Thymus (tissue), 11 donors: ENCODE measurements at regions not wholly inside any gene's neighbourhood (a gene's known extent, or its start where the extent isn't known, plus 50 kb on each side); places are given as distances from the start of the nearest gene placed in this dataset.
A peak's percentile ranks its signal among the peaks of the same experiment; 100 is the strongest.

Source experiments
- DNase-seq, 9 donors: peaks; one replicate each; pipeline ENCODE4 v3.0.0-alpha.2; 2013; ENCODE audit warnings: low spot score in 9 of 9, low read depth in 6 of 9, missing footprints in 1 of 9
- H3K27ac ChIP-seq, 2 donors: one replicate each; pipeline ENCODE4 v1.5.1; 2013; ENCODE audit warnings: control low read depth in 1 of 2, low read depth in 1 of 2, low read length in 1 of 2, mild to moderate bottlenecking in 1 of 2, moderate library complexity in 1 of 2
- H3K27me3 ChIP-seq, 2 donors: one replicate each; pipeline ENCODE4 v1.5.1; 2013; ENCODE audit warnings: low read length in 1 of 2; ENCODE audit not compliant: control insufficient read depth in 2 of 2, insufficient read depth in 1 of 2
- H3K36me3 ChIP-seq, 2 donors: one replicate each; pipeline ENCODE4 v1.5.1; 2013; ENCODE audit warnings: low read length in 1 of 2, mild to moderate bottlenecking in 1 of 2, moderate library complexity in 1 of 2; ENCODE audit not compliant: control insufficient read depth in 2 of 2, insufficient read depth in 2 of 2
- H3K4me1 ChIP-seq, 2 donors: one replicate each; pipeline ENCODE4 v1.5.1; 2013; ENCODE audit warnings: low read length in 2 of 2; ENCODE audit not compliant: control insufficient read depth in 2 of 2, insufficient read depth in 2 of 2
- H3K4me3 ChIP-seq, 2 donors: one replicate each; pipeline ENCODE4 v1.5.1; 2013; ENCODE audit warnings: low read length in 2 of 2, control low read depth in 1 of 2, mild to moderate bottlenecking in 1 of 2
- H3K9me3 ChIP-seq, 2 donors: one replicate each; pipeline ENCODE4 v1.5.1; 2013; ENCODE audit warnings: low read length in 1 of 2, mild to moderate bottlenecking in 1 of 2; ENCODE audit not compliant: control insufficient read depth in 2 of 2, insufficient read depth in 1 of 2
- WGBS: extraction: QIAGEN DNeasy Blood & Tissue Kit; methylation state at CpG from one replicate; pipeline ENCODE4 v1.1.7; 2013; 5-methylcytosine and 5-hydroxymethylcytosine counted together
- donor health status: healthy.

DNA sequence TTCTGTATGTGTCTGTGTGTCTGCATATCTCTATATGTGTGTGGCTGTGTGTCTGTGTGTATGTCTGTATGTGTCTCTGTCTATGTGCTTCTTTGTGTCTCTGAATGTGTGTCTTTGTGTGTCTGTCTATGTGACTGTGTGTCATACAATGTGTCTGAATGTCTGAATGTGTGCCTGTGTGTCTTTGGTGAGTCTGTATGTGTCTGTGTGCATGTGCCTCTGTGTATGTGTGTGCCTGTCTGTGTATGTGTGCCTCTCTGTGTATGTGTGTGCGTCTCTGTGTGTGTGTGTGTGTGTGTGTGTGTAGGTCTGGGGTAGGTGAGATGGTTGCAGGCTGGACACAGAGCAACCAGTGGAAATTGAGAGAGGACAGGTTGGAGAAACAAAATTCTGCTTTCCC, 435.3 kb downstream of the ARHGEF28 start:
- no peaks in the 10 kb centered on the region for H3K4me1 ChIP-seq
- H3K27ac ChIP-seq, result no peak overlapping the region
- DNase-seq, result no peak
- H3K4me3 ChIP-seq, result no peak overlapping the region
- H3K27me3 ChIP-seq, result no peaks in the 10 kb centered on the region
- 90% methylated on average over 1 of the region's 1 CpG for WGBS
- no peaks in the 10 kb centered on the region for H3K36me3 ChIP-seq
- H3K9me3 ChIP-seq, result no peaks in the 10 kb centered on the region

- 48% methylated on average over 1 of the region's 1 CpG for WGBS
- H3K4me3 ChIP-seq, result no peak overlapping the region
- H3K4me1 ChIP-seq, result peaks cover 0 to 7% of the 10 kb centered on the region in 2 donors
- no peaks in the 10 kb centered on the region for H3K36me3 ChIP-seq
- no peaks in the 10 kb centered on the region for H3K27me3 ChIP-seq
- no peak for DNase-seq
- no peaks in the 10 kb centered on the region for H3K9me3 ChIP-seq
- H3K27ac ChIP-seq, result no peak overlapping the region
Observed at GRCh38 chr5:74059706-74060105, 433.7 kb downstream of the ARHGEF28 start.

DNA sequence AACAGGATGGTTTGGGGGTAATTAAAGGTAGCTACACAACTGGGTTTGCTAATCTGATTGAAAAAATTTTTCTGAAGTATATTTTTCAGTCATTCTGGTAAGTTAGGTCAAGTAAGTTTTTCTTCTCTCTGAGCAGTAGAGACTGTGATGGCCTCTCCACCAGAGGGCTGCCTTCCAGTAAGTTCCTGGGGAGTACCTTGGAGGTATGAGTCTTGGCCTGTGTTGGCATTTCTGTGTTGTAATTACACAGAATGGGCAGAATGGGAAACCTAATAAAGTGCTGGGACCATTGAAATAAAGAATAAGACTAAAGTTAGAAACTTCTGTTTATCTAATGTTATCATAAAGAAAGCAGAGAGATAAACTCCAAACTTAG, 430.8 kb downstream of the ARHGEF28 start:
- H3K27me3 ChIP-seq, result no peaks in the 10 kb centered on the region
- H3K4me3 ChIP-seq, result no peak overlapping the region
- no peaks in the 10 kb centered on the region for H3K9me3 ChIP-seq
- DNase-seq, result peak in 1 of 9 donors; percentile 16
- no peaks in the 10 kb centered on the region for H3K36me3 ChIP-seq
- H3K4me1 ChIP-seq, result peaks cover 0 to 7% of the 10 kb centered on the region in 2 donors
- H3K27ac ChIP-seq, result no peak overlapping the region

DNA sequence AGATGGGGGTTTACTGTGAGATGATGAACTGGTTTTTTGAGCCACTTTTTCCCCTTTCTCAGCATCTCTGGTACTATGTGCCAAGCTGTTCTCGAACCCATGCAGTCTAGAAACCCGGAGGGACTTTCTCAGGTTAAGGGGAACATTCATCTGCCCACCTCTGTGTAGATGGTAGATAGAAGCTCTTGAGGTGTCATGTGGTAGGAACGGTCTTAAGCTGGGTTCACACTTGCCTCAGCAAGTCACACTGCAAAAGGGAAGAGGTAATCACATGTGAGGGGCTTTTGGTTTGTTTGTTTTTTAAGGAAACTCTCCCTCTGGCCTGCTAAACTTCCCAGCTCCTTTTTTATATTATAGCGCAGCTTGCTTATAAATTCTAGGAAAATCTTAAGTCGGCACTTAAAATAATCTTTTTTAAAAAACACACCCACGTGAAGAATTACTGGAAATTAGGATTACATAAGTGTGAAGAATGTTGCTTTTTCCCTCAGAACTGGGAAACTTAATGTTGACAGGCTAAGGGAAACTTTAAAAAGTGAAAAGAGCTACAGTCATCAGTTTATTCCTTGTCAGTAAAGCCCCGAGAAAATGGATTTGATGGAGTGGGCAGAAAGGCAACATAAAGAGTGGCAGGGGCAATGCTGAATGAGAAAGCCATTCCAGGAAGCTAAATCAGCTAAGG, 430.3 kb downstream of the ARHGEF28 start:
- 83% methylated on average over 7 of the region's 7 CpGs for WGBS

GRCh38 chr5:74055486-74056106, 429.6 kb downstream of the ARHGEF28 start:
- Histone ChIP-seq H3K4me3 (no peak overlapping the region), H3K36me3 (no peaks in the 10 kb centered on the region), H3K4me1 (peaks cover 0 to 7% of the 10 kb centered on the region in 2 donors), H3K27ac (no peak overlapping the region), H3K9me3 (no peaks in the 10 kb centered on the region), H3K27me3 (no peaks in the 10 kb centered on the region)
- 91% methylated on average over 7 of the region's 7 CpGs for WGBS
- DNase-seq, result no peak

More for the DNA sequence above, 430.3 kb downstream of the ARHGEF28 start:
- H3K27me3 ChIP-seq, result no peaks in the 10 kb centered on the region
- H3K4me3 ChIP-seq, result no peak overlapping the region
- H3K36me3 ChIP-seq, result no peaks in the 10 kb centered on the region
- H3K9me3 ChIP-seq, result no peaks in the 10 kb centered on the region
- DNase-seq, result no peak
- peaks cover 0 to 7% of the 10 kb centered on the region in 2 donors for H3K4me1 ChIP-seq
- H3K27ac ChIP-seq, result no peak overlapping the region

DNA sequence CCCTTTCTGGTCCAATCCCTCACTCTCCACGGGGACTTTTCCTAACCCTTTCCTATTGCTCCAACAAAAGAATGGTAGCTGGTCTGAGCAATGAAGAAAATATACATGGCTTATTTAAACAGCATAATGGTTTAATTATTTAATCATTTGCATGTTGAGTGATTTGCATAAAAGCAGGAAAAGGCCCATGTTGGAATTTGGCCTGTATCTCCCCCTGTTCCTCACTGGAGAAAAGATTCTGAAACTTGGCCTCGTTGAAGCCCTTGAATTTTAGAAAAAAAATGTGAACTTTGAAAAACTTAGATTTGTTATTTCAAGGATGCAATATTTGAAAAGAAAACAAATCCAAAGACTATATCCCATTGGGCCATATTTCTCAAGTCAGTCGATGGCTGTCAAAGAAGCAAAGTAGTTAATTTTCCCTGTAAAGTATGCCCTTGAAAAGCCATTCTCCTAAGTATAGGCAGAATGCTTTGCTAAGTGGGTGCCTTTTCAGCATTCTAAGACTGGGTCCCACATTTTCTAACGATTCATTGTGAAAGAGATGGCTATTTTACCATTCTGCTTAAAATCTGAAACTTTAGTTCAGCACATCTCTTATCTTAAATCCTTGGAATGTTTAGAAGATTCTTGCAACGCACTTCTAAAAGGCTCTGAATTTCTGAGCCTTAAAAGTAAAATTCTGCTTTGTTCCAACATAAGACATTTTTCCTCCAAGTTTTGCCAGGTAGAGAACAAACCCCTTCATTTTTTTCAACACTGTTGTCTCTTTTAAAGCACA, 428.8 kb downstream of the ARHGEF28 start:
- DNase-seq, result no peak
- no peak overlapping the region for H3K27ac ChIP-seq
- 95% methylated on average over 5 of the region's 5 CpGs for WGBS

GRCh38 chr5:74054139-74054538, 428.1 kb downstream of the ARHGEF28 start:
- Histone ChIP-seq H3K4me3 (no peak overlapping the region), H3K27me3 (no peaks in the 10 kb centered on the region), H3K4me1 (peaks cover 0 to 7% of the 10 kb centered on the region in 2 donors), H3K27ac (no peak overlapping the region), H3K9me3 (no peaks in the 10 kb centered on the region), H3K36me3 (no peaks in the 10 kb centered on the region)
- 88% methylated on average over 5 of the region's 5 CpGs for WGBS
- no peak for DNase-seq

More for the DNA sequence above, 428.8 kb downstream of the ARHGEF28 start:
- Histone ChIP-seq H3K4me1 (peaks cover 0 to 7% of the 10 kb centered on the region in 2 donors), H3K9me3 (no peaks in the 10 kb centered on the region), H3K4me3 (no peak overlapping the region), H3K36me3 (no peaks in the 10 kb centered on the region), H3K27me3 (no peaks in the 10 kb centered on the region)

GRCh38 chr5:74052441-74053221, 426.6 kb downstream of the ARHGEF28 start:
- no peak overlapping the region for H3K27ac ChIP-seq
- H3K4me1 ChIP-seq, result peaks cover 0 to 7% of the 10 kb centered on the region in 2 donors
- H3K36me3 ChIP-seq, result no peaks in the 10 kb centered on the region
- no peaks in the 10 kb centered on the region for H3K27me3 ChIP-seq
- no peaks in the 10 kb centered on the region for H3K9me3 ChIP-seq
- DNase-seq, result no peak
- 88% methylated on average over 7 of the region's 7 CpGs for WGBS
- H3K4me3 ChIP-seq, result no peak overlapping the region
